Hepatocyte (in vitro differentiated cells): ENCODE measurements at regions not wholly inside any gene's neighbourhood (a gene's known extent, or its start where the extent isn't known, plus 50 kb on each side); places are given as distances from the start of the nearest gene placed in this dataset.
A peak's percentile ranks its signal among the peaks of the same experiment; 100 is the strongest.

ENCODE experiments used
- DNase-seq: peaks from one replicate; pipeline ENCODE4 v3.0.0-alpha.2; 2016; ENCODE audit warnings: low spot score
- H2AFZ ChIP-seq: fragments of 200-600 bp; sonication (generic); 2 replicates; pipeline ENCODE4 v1.6.0; 2016; ENCODE audit warnings: antibody characterized with exemption, mild to moderate bottlenecking
- H3K27ac ChIP-seq: fragments of 200-600 bp; sonication (generic); 2 replicates; pipeline ENCODE4 v1.5.1; 2016; ENCODE audit warnings: mild to moderate bottlenecking
- H3K27me3 ChIP-seq: fragments of 200-600 bp; sonication (generic); 2 replicates; pipeline ENCODE4 v1.6.1; 2016
- H3K36me3 ChIP-seq: fragments of 200-600 bp; sonication (generic); replicated peaks from 2 replicates; pipeline ENCODE4 v1.5.1; 2016; ENCODE audit warnings: low read depth; ENCODE audit not compliant: insufficient read depth
- H3K4me1 ChIP-seq: fragments of 200-600 bp; sonication (generic); 2 replicates; pipeline ENCODE4 v1.5.1; 2016; ENCODE audit warnings: mild to moderate bottlenecking, moderate library complexity; ENCODE audit not compliant: insufficient read depth
- H3K4me2 ChIP-seq: fragments of 200-600 bp; sonication (generic); 2 replicates; pipeline ENCODE4 v1.6.0; 2016
- H3K4me3 ChIP-seq: fragments of 200-600 bp; sonication (generic); 2 replicates; pipeline ENCODE4 v1.5.1; 2016; ENCODE audit warnings: mild to moderate bottlenecking
- H3K79me2 ChIP-seq: fragments of 200-600 bp; sonication (generic); 2 replicates; pipeline ENCODE4 v1.6.0; 2017; ENCODE audit warnings: mild to moderate bottlenecking
- H3K9me2 ChIP-seq: fragments of 200-600 bp; sonication (generic); replicated peaks from 2 replicates; pipeline ENCODE4 v1.6.0; 2017; ENCODE audit warnings: mild to moderate bottlenecking; ENCODE audit not compliant: insufficient read depth
- H3K9me3 ChIP-seq: fragments of 200-600 bp; sonication (generic); 2 replicates; pipeline ENCODE4 v1.5.1; 2016; ENCODE audit warnings: low read depth, mild to moderate bottlenecking
- H4K20me1 ChIP-seq: fragments of 200-600 bp; sonication (generic); 2 replicates; pipeline ENCODE4 v1.6.0; 2016; ENCODE audit warnings: mild to moderate bottlenecking; ENCODE audit not compliant: insufficient read depth, poor library complexity, severe bottlenecking
- CTCF ChIP-seq: fragments of 200-600 bp; sonication (generic); IDR thresholded peaks from 2 replicates; pipeline ENCODE4 v1.5.1; 2016; ENCODE audit warnings: antibody characterized with exemption, mild to moderate bottlenecking; ENCODE audit not compliant: poor library complexity
- EZH2 ChIP-seq: fragments of 200-600 bp; sonication (generic); IDR thresholded peaks from 2 replicates; pipeline ENCODE4 v1.6.1; 2016; ENCODE audit warnings: antibody characterized with exemption, mild to moderate bottlenecking, borderline replicate concordance
- EZH2phosphoT487 ChIP-seq: fragments of 200-600 bp; sonication (generic); IDR thresholded peaks from one replicate; pipeline ENCODE4 v1.6.1; 2018; ENCODE audit warnings: antibody characterized with exemption, mild to moderate bottlenecking, low read depth, moderate library complexity; ENCODE audit not compliant: unreplicated experiment, severe bottlenecking
- WGBS: methylation state at CpG from one replicate; pipeline ENCODE4 v1.1.6; 2016; ENCODE audit warnings: low lambda C conversion rate; ENCODE audit errors: missing lambda C conversion rate; 5-methylcytosine and 5-hydroxymethylcytosine counted together

- no peak overlapping the region for H3K4me3 ChIP-seq
- H3K9me3 ChIP-seq: no peaks in the 10 kb centered on the region
- H3K9me2 ChIP-seq: no peaks in the 10 kb centered on the region
- no peaks in the 10 kb centered on the region for H3K36me3 ChIP-seq
- H3K79me2 ChIP-seq: no peaks in the 10 kb centered on the region
- TF ChIP-seq EZH2 (no peak), EZH2phosphoT487 (no peak), CTCF (no peak)
- no peak overlapping the region for H3K27ac ChIP-seq
- no peak overlapping the region for H3K4me2 ChIP-seq
- no peaks in the 10 kb centered on the region for H3K27me3 ChIP-seq
- whole genome bisulfite sequencing: 74% methylated on average over 3 of the region's 3 CpGs
- H3K4me1 ChIP-seq: no peaks in the 10 kb centered on the region
- H4K20me1 ChIP-seq: no peaks in the 10 kb centered on the region
- no peak overlapping the region for H2AFZ ChIP-seq
- DNase-seq: no peak
These were observed 405.7 kb downstream of the RNF144B start for GRCh38 chr6:18792866-18793265.

GRCh38 chr6:18795726-18796125, 408.6 kb downstream of the RNF144B start:
- H3K27me3 ChIP-seq: no peaks in the 10 kb centered on the region
- H3K4me3 ChIP-seq: no peak overlapping the region
- H3K4me2 ChIP-seq: no peak overlapping the region
- H4K20me1 ChIP-seq: no peaks in the 10 kb centered on the region
- no peaks in the 10 kb centered on the region for H3K79me2 ChIP-seq
- H3K36me3 ChIP-seq: no peaks in the 10 kb centered on the region
- 75% methylated on average over 5 of the region's 5 CpGs for WGBS
- no peaks in the 10 kb centered on the region for H3K4me1 ChIP-seq
- H3K27ac ChIP-seq: no peak overlapping the region
- no peak for TF ChIP-seq EZH2
- no peaks in the 10 kb centered on the region for H3K9me3 ChIP-seq
- no peak overlapping the region for H2AFZ ChIP-seq
- no peaks in the 10 kb centered on the region for H3K9me2 ChIP-seq
- no peak for DNase-seq

- no peaks in the 10 kb centered on the region for H3K9me2 ChIP-seq
- TF ChIP-seq EZH2 (no peak), EZH2phosphoT487 (no peak), CTCF (no peak)
- H4K20me1 ChIP-seq: no peaks in the 10 kb centered on the region
- no peaks in the 10 kb centered on the region for H3K4me1 ChIP-seq
- 67% methylated on average over 3 of the region's 3 CpGs for WGBS
- H2AFZ ChIP-seq: no peak overlapping the region
- DNase-seq: no peak
- H3K9me3 ChIP-seq: peaks cover 11% of the 10 kb centered on the region
- H3K4me3 ChIP-seq: no peak overlapping the region
- no peaks in the 10 kb centered on the region for H3K27me3 ChIP-seq
- H3K4me2 ChIP-seq: no peak overlapping the region
- H3K79me2 ChIP-seq: no peaks in the 10 kb centered on the region
- H3K36me3 ChIP-seq: no peaks in the 10 kb centered on the region
- no peak overlapping the region for H3K27ac ChIP-seq
These were observed 433.6 kb downstream of the RNF144B start for GRCh38 chr6:18820725-18821124.

GRCh38 chr6:18823782-18824386, 436.7 kb downstream of the RNF144B start:
- H2AFZ ChIP-seq: no peak overlapping the region
- H4K20me1 ChIP-seq: no peaks in the 10 kb centered on the region
- no peaks in the 10 kb centered on the region for H3K27me3 ChIP-seq
- no peaks in the 10 kb centered on the region for H3K4me1 ChIP-seq
- peaks cover 11% of the 10 kb centered on the region for H3K9me3 ChIP-seq
- H3K4me3 ChIP-seq: no peak overlapping the region
- TF ChIP-seq EZH2 (no peak), CTCF (peak; percentile 46)
- WGBS: 49% methylated on average over 5 of the region's 5 CpGs
- no peaks in the 10 kb centered on the region for H3K9me2 ChIP-seq
- no peaks in the 10 kb centered on the region for H3K36me3 ChIP-seq
- peak; percentile 17 for DNase-seq
- no peaks in the 10 kb centered on the region for H3K79me2 ChIP-seq
- no peak overlapping the region for H3K4me2 ChIP-seq
- H3K27ac ChIP-seq: no peak overlapping the region
